ENCODE measurements at regions not wholly inside any gene's neighbourhood (a gene's known extent, or its start where the extent isn't known, plus 50 kb on each side); places are given as distances from the start of the nearest gene placed in this dataset.

DNA sequence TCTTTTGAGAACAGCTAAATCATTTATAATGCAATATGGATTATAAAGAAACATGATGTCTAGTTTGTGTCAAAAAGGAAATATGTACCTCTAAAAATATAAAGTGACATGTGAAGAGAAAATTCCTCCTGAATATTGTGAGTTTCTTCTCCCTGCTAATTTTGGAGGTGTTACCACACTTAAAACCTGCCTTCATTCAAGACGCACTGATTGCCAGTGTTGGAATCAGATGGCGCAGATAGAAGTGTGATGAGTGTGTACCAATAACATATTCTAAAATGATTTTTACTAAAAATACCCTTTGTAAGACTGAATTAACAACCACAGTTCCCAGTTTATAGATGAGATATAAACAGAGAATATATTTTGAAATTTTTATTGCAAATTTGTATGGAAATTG, 681.8 kb upstream of the LRATD1 start:
- H3K27ac ChIP-seq, result no peak overlapping the region
- ChIA-PET CTCF (no interaction called here), POLR2A (ENCODE audit: low non-redundant PET) (no interaction called here)
- DNase-seq (ENCODE audit: low spot score), result no peak
- no peak for TF ChIP-seq CTCF (conservative IDR thresholded peaks at IDR 0.05; ENCODE audit: low read depth)

DNA sequence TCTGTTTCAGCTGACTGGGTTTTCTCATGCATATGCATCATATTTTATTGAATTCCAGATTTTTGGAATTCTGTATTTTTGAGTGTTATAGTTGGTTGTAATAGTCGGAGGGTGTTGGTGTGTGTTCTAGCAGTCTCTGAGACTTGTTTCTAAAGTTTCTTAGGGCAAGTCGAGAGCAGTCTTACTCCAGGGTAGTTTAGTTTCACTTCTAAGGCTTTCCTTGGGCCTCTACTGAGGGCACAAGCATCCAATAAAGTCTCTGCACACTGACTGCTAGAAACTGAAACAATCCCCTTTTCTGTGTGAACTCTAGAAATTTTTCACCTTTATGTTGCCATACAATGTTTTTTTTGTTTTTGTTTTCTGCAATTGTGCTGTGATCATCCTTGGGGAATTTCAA, 663.7 kb upstream of the LRATD1 start:
- CTCF ChIA-PET, result no interaction called here
- no peak for TF ChIP-seq CTCF (conservative IDR thresholded peaks at IDR 0.05; ENCODE audit: low read depth)
- no peak overlapping the region for H3K27ac ChIP-seq
- POLR2A ChIA-PET (ENCODE audit: low non-redundant PET), result no interaction called here
- DNase-seq (ENCODE audit: low spot score), result no peak

DNA sequence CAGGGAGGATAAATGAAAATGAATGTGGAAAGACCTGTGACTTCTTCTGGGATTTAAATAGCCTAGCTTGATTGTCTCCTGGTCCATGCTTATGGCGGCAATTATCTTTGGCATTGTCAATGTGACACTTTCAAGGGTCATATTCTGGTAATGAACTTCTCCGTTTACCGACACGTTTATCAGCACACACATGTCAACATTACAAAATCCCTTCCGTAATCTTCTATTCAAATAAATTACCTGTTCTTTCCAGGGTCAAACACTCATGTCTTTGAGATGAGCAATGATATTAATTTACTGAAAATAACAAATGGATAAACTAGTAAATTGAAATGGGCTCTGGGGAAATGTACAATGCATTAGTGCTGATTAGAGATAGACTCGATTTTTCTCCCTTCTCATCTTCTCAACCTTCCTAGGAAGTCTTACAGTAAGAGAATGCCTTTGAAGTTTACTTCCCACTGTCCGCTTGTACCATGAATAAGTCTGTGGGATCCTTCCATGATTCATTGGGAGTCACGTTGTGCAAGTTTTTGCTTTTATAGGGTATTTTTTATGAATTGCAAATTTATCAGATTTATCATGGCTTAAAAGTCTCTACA, 646.3 kb upstream of the LRATD1 start:
- DNase-seq (ENCODE audit: low spot score), result no peak
- ChIA-PET POLR2A (ENCODE audit: low non-redundant PET) (no interaction called here), CTCF (interaction anchor here (0.5 kb wide), 1 partner anchor 8 kb away, joined by 6 read pairs; no protein-coding TSS in a partner anchor)
- H3K27ac ChIP-seq, result no peak overlapping the region
- no peak for TF ChIP-seq CTCF (conservative IDR thresholded peaks at IDR 0.05; ENCODE audit: low read depth)

- no peak for DNase-seq (ENCODE audit: low spot score)
- no peak for TF ChIP-seq CTCF (conservative IDR thresholded peaks at IDR 0.05; ENCODE audit: low read depth)
- ChIA-PET POLR2A (ENCODE audit: low non-redundant PET) (no interaction called here), CTCF (no interaction called here)
- no peak overlapping the region for H3K27ac ChIP-seq
Observed at GRCh38 chr2:13996527-13996926, 636.0 kb upstream of the LRATD1 start.

GRCh38 chr2:14011190-14011589, 621.3 kb upstream of the LRATD1 start:
- ChIA-PET CTCF (no interaction called here), POLR2A (ENCODE audit: low non-redundant PET) (no interaction called here)
- no peak for DNase-seq (ENCODE audit: low spot score)
- TF ChIP-seq CTCF (conservative IDR thresholded peaks at IDR 0.05; ENCODE audit: low read depth), result no peak
- H3K27ac ChIP-seq, result no peak overlapping the region

DNA sequence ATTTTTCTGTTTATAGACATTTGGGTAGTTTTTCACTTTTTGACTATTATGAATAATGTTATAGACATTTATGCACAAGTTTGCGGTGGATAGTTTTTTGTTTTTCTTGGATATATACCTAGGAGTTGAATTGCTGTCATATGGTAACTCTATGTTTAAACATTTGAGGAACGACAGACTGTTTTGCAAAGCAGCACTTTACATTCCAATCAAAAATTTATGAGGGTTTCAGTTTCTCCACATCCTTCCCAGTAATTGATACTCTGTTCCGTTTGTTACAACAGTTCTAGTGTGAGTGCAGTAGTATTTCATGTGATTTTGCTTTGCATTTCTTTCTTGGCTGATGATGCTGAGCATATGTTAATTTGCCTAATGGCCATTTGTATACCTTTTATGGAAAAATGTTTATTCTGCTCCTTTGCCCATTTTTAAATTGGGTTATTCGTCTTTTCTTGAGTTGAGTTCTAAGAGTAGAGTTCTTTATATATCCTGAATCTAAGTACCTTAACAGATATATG, 617.3 kb upstream of the LRATD1 start:
- H3K27ac ChIP-seq, result no peak overlapping the region
- no peak for DNase-seq (ENCODE audit: low spot score)
- TF ChIP-seq CTCF (conservative IDR thresholded peaks at IDR 0.05; ENCODE audit: low read depth), result no peak
- POLR2A ChIA-PET (ENCODE audit: low non-redundant PET), result no interaction called here
- CTCF ChIA-PET, result no interaction called here

All from RWPE1 (cell line).